KBM-7 (cell line): ENCODE measurements at regions not wholly inside any gene's neighbourhood (a gene's known extent, or its start where the extent isn't known, plus 50 kb on each side); places are given as distances from the start of the nearest gene placed in this dataset.
"Not testable (repeated sequence)": the region's sequence is repeated elsewhere in the genome, so short reads cannot be mapped to it uniquely, and the experiment has no call there.

ENCODE experiments used
- DNase-seq: peaks from one replicate; pipeline ENCODE4 v3.0.0-alpha.2; 2015
- in situ Hi-C: fragments of 300-500 bp; cut with MboI; formaldehyde crosslinking; loops from 2 replicates; pipeline ENCODE4 v1.14.3; 2020; ENCODE audit warnings: low sequenced_read_pairs, low pct_unique_long_range_greater_than_20kb, mixed read lengths

GRCh38 chr2:88887466-88887865, 196.0 kb downstream of the RPIA start:
- in situ Hi-C loops, DNase-seq: not testable (repeated sequence)

GRCh38 chr2:88892207-88892606, 200.7 kb downstream of the RPIA start:
- no peak for DNase-seq
- in situ Hi-C loops = no loop called here

GRCh38 chr2:88892788-88893187, 201.3 kb downstream of the RPIA start:
- in situ Hi-C loops = no loop called here
- DNase-seq = no peak

GRCh38 chr2:88896971-88897370, 205.5 kb downstream of the RPIA start:
- in situ Hi-C loops = no loop called here
- DNase-seq = no peak

- peak; percentile 66 for DNase-seq
- in situ Hi-C loops = no loop called here
These were observed 206.2 kb downstream of the RPIA start for GRCh38 chr2:88897715-88898114.

GRCh38 chr2:88903749-88904353, 212.4 kb downstream of the RPIA start:
- in situ Hi-C loops = no loop called here
- peak; percentile 58 for DNase-seq

- in situ Hi-C loops = no loop called here
These were observed 221.8 kb downstream of the RPIA start for GRCh38 chr2:88913280-88913679.

GRCh38 chr2:88919087-88919738, 227.7 kb downstream of the RPIA start:
- in situ Hi-C loops = no loop called here
- peak; percentile 42 for DNase-seq

More at GRCh38 chr2:88913280-88913679, 221.8 kb downstream of the RPIA start:
- no peak for DNase-seq

- DNase-seq, in situ Hi-C loops: not testable (repeated sequence)
These were observed 228.9 kb downstream of the RPIA start for GRCh38 chr2:88920399-88920798.

- no peak for DNase-seq
- in situ Hi-C loops = no loop called here
These were observed 233.1 kb downstream of the RPIA start for GRCh38 chr2:88924533-88924932.

- no peak for DNase-seq
- in situ Hi-C loops = no loop called here
These were observed 234.4 kb downstream of the RPIA start for GRCh38 chr2:88925770-88926462.

- DNase-seq = no peak
- in situ Hi-C loops = no loop called here
These were observed 235.7 kb downstream of the RPIA start for GRCh38 chr2:88927128-88927527.

GRCh38 chr2:88930659-88931058, 239.2 kb downstream of the RPIA start:
- no peak for DNase-seq
- in situ Hi-C loops = no loop called here

- no peak for DNase-seq
- in situ Hi-C loops = no loop called here
These were observed 241.2 kb downstream of the RPIA start for GRCh38 chr2:88932686-88933085.

GRCh38 chr2:88933091-88933490, 241.6 kb downstream of the RPIA start:
- DNase-seq = no peak
- in situ Hi-C loops = no loop called here

GRCh38 chr2:88933980-88934379, 242.5 kb downstream of the RPIA start:
- in situ Hi-C loops = no loop called here
- DNase-seq = peak; percentile 57

GRCh38 chr2:88941178-88941577, 249.7 kb downstream of the RPIA start:
- peak; percentile 41 for DNase-seq
- in situ Hi-C loops = not testable (repeated sequence)

- no peak for DNase-seq
- in situ Hi-C loops = no loop called here
These were observed 251.3 kb downstream of the RPIA start for GRCh38 chr2:88942798-88943197.

GRCh38 chr2:88949336-88949735, 257.9 kb downstream of the RPIA start:
- in situ Hi-C loops = no loop called here

GRCh38 chr2:88950010-88950409, 258.5 kb downstream of the RPIA start:
- in situ Hi-C loops = no loop called here
- peak; percentile 38 for DNase-seq

More at GRCh38 chr2:88949336-88949735, 257.9 kb downstream of the RPIA start:
- DNase-seq = no peak
